ENCODE measurements at regions not wholly inside any gene's neighbourhood (a gene's known extent, or its start where the extent isn't known, plus 50 kb on each side); places are given as distances from the start of the nearest gene placed in this dataset.

DNA sequence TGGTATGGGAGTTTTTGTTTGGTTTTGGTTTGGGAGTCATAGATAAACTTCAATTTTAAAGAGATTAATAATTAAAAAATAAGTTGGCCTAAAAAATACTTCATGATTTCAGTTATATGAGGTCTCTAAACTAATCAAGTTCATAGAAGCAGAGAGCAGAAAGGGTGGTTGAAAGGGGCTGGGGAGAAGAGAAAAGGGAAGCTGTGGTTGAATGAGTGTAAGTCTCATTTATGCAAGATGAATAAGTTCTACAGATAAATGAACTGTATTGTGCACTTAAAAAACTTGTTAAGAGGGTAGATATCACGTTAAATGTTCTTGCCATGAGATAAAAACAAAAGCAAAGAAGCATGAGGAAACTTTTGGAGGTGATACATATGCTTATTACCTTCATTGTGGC lies 188.7 kb downstream of the NSUN3 start:
- H3K4me3 ChIP-seq (ENCODE audit: low read depth, low read length), result no peak overlapping the region
- TF ChIP-seq BCL11B (tag by site-specific recombination; IDR thresholded peaks at IDR 0.05; ENCODE audit: low read depth), result no peak
- no peak for TF ChIP-seq MEIS1 (CRISPR knock-in tag; IDR thresholded peaks at IDR 0.05; ENCODE audit: borderline replicate concordance)
- no peak for TF ChIP-seq ZNF658 (tag by site-specific recombination; IDR thresholded peaks at IDR 0.05)
- TF ChIP-seq ZFP37 (tag by site-specific recombination; IDR thresholded peaks at IDR 0.05), result no peak
- no peak for TF ChIP-seq ZNF112 (tag by site-specific recombination; IDR thresholded peaks at IDR 0.05)
- no peak for TF ChIP-seq ZEB2 (tag by site-specific recombination; IDR thresholded peaks at IDR 0.05)
- H3K9me3 ChIP-seq (ENCODE audit: control insufficient read depth, insufficient read depth, low read depth, low read length), result no peaks in the 10 kb centered on the region
- CTCF ChIA-PET, result interaction anchor here (0.7 kb wide), 3 partner anchors 69 to 1446 kb away, joined by 3 to 4 read pairs (median 3); no protein-coding TSS in a partner anchor
- no peak overlapping the region for H3K27ac ChIP-seq (ENCODE audit: extremely low read depth, low read depth, low read length)
- H3K36me3 ChIP-seq (ENCODE audit: control insufficient read depth in 2 of 2, insufficient read depth in 1 of 2, low read length in 2 of 2), result no peaks in the 10 kb centered on the region
- no peaks in the 10 kb centered on the region for H3K4me1 ChIP-seq (ENCODE audit: control insufficient read depth, insufficient read depth, low read length)
- POLR2A ChIA-PET, result no interaction called here

DNA sequence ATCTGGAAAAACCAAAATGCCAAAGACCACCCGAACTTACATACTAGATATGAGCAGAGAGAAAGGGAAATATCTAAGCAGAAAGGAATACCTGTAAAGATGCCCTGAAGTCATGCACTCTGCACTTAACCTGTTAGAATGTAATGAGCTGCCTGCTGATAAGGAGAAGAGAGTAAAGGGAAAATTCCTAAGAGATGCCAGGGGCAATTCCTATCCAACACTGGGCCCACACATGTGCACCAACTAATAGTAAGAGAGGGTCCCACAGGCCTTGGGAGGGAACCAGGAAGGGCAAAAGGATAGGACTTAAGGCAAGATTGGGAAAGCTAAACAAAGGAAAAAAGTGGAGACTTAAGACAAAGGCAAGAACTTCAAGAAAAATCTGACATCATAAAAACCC lies 189.5 kb downstream of the NSUN3 start:
- no peaks in the 10 kb centered on the region for H3K4me1 ChIP-seq (ENCODE audit: control insufficient read depth, insufficient read depth, low read length)
- no peaks in the 10 kb centered on the region for H3K9me3 ChIP-seq (ENCODE audit: control insufficient read depth, insufficient read depth, low read depth, low read length)
- POLR2A ChIA-PET, result no interaction called here
- TF ChIP-seq ZNF133 (tag by site-specific recombination; IDR thresholded peaks at IDR 0.05) (no peak), TCF7L2 (IDR thresholded peaks at IDR 0.05; ENCODE audit: borderline replicate concordance, low read depth, low read length) (no peak), ZNF112 (tag by site-specific recombination; IDR thresholded peaks at IDR 0.05) (no peak), ZNF624 (tag by site-specific recombination; IDR thresholded peaks at IDR 0.05) (no peak), ZIC2 (tag by site-specific recombination; IDR thresholded peaks at IDR 0.05) (no peak), MYNN (tag by site-specific recombination; IDR thresholded peaks at IDR 0.05; ENCODE audit: borderline replicate concordance) (no peak), OSR2 (tag by site-specific recombination; IDR thresholded peaks at IDR 0.05) (no peak), ZNF548 (tag by site-specific recombination; IDR thresholded peaks at IDR 0.05) (no peak), ZNF23 (tag by site-specific recombination; IDR thresholded peaks at IDR 0.05; ENCODE audit: borderline replicate concordance) (no peak), ZNF544 (tag by site-specific recombination; IDR thresholded peaks at IDR 0.05) (no peak), ZNF549 (tag by site-specific recombination; IDR thresholded peaks at IDR 0.05) (no peak), TRIM28 (IDR thresholded peaks at IDR 0.05; ENCODE audit: borderline replicate concordance, low read length) (no peak), ZBTB1 (tag by site-specific recombination; IDR thresholded peaks at IDR 0.05) (no peak)
- TF ChIP-seq, protein P1, sequence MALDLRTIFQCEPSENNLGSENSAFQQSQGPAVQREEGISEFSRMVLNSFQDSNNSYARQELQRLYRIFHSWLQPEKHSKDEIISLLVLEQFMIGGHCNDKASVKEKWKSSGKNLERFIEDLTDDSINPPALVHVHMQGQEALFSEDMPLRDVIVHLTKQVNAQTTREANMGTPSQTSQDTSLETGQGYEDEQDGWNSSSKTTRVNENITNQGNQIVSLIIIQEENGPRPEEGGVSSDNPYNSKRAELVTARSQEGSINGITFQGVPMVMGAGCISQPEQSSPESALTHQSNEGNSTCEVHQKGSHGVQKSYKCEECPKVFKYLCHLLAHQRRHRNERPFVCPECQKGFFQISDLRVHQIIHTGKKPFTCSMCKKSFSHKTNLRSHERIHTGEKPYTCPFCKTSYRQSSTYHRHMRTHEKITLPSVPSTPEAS (tag by site-specific recombination; IDR thresholded peaks at IDR 0.05), result no peak
- TF ChIP-seq, protein P2, sequence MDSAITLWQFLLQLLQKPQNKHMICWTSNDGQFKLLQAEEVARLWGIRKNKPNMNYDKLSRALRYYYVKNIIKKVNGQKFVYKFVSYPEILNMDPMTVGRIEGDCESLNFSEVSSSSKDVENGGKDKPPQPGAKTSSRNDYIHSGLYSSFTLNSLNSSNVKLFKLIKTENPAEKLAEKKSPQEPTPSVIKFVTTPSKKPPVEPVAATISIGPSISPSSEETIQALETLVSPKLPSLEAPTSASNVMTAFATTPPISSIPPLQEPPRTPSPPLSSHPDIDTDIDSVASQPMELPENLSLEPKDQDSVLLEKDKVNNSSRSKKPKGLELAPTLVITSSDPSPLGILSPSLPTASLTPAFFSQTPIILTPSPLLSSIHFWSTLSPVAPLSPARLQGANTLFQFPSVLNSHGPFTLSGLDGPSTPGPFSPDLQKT (IDR thresholded peaks at IDR 0.05; ENCODE audit: borderline replicate concordance, low read depth, low read length), result no peak
- no peak overlapping the region for H3K27ac ChIP-seq (ENCODE audit: extremely low read depth, low read depth, low read length)
- H3K4me3 ChIP-seq (ENCODE audit: low read depth, low read length), result no peak overlapping the region
- CTCF ChIA-PET, result interaction anchor here (0.6 kb wide), 2 partner anchors 25 to 610 kb away, joined by 3 read pairs; no protein-coding TSS in a partner anchor
- no peaks in the 10 kb centered on the region for H3K36me3 ChIP-seq (ENCODE audit: control insufficient read depth in 2 of 2, insufficient read depth in 1 of 2, low read length in 2 of 2)

DNA sequence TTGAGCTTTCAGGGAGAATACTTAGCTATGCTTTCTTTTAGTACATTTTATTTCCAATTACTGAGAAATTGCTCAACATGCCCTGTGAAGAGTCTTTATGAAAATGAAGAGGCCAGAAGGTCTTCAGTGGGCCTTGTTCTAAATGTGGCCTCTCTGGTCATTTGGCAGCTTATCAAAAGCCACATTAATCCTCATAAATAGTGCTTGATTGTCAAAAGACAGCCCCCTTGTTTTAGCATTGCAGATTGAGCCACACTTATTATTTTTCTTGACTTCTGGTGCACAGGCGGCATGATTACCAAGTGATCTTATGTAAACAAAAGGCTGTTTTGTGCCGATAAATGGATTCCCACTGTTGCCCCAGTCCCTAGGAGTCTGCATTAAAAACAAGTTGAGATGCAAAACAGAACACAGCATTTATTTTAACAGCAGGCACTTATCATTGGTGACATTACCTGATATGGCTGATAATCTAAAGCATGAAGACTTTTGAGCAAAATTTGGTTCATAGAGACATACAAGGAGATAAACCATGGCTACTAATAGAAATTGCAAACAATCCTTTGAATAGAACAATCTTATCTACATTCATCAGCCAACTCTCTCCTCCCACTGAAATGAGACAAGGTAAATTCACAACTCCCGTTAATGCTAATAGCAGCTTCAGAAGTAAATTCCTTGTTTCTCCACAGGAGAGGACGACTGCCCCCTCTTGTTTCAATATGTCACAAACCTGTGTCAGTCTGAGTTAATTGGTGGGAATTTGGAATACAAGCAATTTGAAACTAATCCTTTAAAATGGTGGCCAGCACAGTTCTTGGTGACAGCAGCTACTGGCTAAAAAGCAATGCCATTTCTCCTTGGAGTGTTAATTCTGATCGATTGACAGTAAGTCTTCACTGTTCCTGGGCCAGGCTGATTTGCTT lies 194.3 kb downstream of the NSUN3 start:
- H3K4me1 ChIP-seq (ENCODE audit: control insufficient read depth, insufficient read depth, low read length), result no peaks in the 10 kb centered on the region
- ChIA-PET POLR2A (no interaction called here), CTCF (interaction anchor here (1.7 kb wide), 1 partner anchor 7 kb away, joined by 6 read pairs; no protein-coding TSS in a partner anchor)
- no peaks in the 10 kb centered on the region for H3K9me3 ChIP-seq (ENCODE audit: control insufficient read depth, insufficient read depth, low read depth, low read length)
- H3K4me3 ChIP-seq (ENCODE audit: low read depth, low read length), result no peak overlapping the region
- no peak overlapping the region for H3K27ac ChIP-seq (ENCODE audit: extremely low read depth, low read depth, low read length)
- H3K36me3 ChIP-seq (ENCODE audit: control insufficient read depth in 2 of 2, insufficient read depth in 1 of 2, low read length in 2 of 2), result no peaks in the 10 kb centered on the region
- TF ChIP-seq KLF7 (tag by site-specific recombination; IDR thresholded peaks at IDR 0.05; ENCODE audit: borderline replicate concordance) (no peak), GLIS1 (tag by site-specific recombination; IDR thresholded peaks at IDR 0.05) (no peak)

Data from HEK293 (cell line).